Suppressor macrophage treated with lipopolysaccharide for 1 hour (primary cell): ENCODE measurements at regions not wholly inside any gene's neighbourhood (a gene's known extent, or its start where the extent isn't known, plus 50 kb on each side); places are given as distances from the start of the nearest gene placed in this dataset.

Experiments used
- DNase-seq, 3 donors: peaks; one replicate each; pipeline ENCODE4 v3.0.0-alpha.2; 2020 to 2022

GRCh38 chr17:13741744-13742143, 140.0 kb upstream of the HS3ST3A1 start:
- DNase-seq: no peak

- no peak for DNase-seq
Observed at GRCh38 chr17:13743906-13744305, 142.2 kb upstream of the HS3ST3A1 start.

GRCh38 chr17:13746404-13746803, 144.7 kb upstream of the HS3ST3A1 start:
- DNase-seq: no peak

- no peak for DNase-seq
Observed at GRCh38 chr17:13749166-13749890, 147.6 kb upstream of the HS3ST3A1 start.

GRCh38 chr17:13749891-13750235, 148.1 kb upstream of the HS3ST3A1 start:
- no peak for DNase-seq

GRCh38 chr17:13750816-13751793, 149.4 kb upstream of the HS3ST3A1 start:
- no peak for DNase-seq

GRCh38 chr17:13753154-13753553, 151.4 kb upstream of the HS3ST3A1 start:
- DNase-seq: no peak

- DNase-seq: no peak
Observed at GRCh38 chr17:13753771-13754170, 152.0 kb upstream of the HS3ST3A1 start.

GRCh38 chr17:13755851-13756250, 154.1 kb upstream of the HS3ST3A1 start:
- DNase-seq: no peak

GRCh38 chr17:13756763-13757162, 155.0 kb upstream of the HS3ST3A1 start:
- DNase-seq: no peak

- DNase-seq: no peak
Observed at GRCh38 chr17:13757871-13758270, 156.1 kb upstream of the HS3ST3A1 start.

- DNase-seq: no peak
Observed at GRCh38 chr17:13759518-13760335, 158.0 kb upstream of the HS3ST3A1 start.

- DNase-seq: no peak
Observed at GRCh38 chr17:13761038-13761603, 159.4 kb upstream of the HS3ST3A1 start.

GRCh38 chr17:13765701-13766100, 164.0 kb upstream of the HS3ST3A1 start:
- no peak for DNase-seq

- DNase-seq: no peak
Observed at GRCh38 chr17:13770702-13771101, 169.0 kb upstream of the HS3ST3A1 start.

- DNase-seq: no peak
Observed at GRCh38 chr17:13775450-13775849, 173.7 kb upstream of the HS3ST3A1 start.

- DNase-seq: no peak
Observed at GRCh38 chr17:13776027-13776551, 174.4 kb upstream of the HS3ST3A1 start.

GRCh38 chr17:13777003-13777402, 175.3 kb upstream of the HS3ST3A1 start:
- DNase-seq: no peak

- DNase-seq: no peak
Observed at GRCh38 chr17:13784434-13785095, 182.8 kb upstream of the HS3ST3A1 start.

GRCh38 chr17:13785981-13786598, 184.4 kb upstream of the HS3ST3A1 start:
- no peak for DNase-seq

- DNase-seq: no peak
Observed at GRCh38 chr17:13787636-13788035, 185.9 kb upstream of the HS3ST3A1 start.

- DNase-seq: no peak
Observed at GRCh38 chr17:13788385-13788784, 186.7 kb upstream of the HS3ST3A1 start.
